ENCODE measurements at regions not wholly inside any gene's neighbourhood (a gene's known extent, or its start where the extent isn't known, plus 50 kb on each side); places are given as distances from the start of the nearest gene placed in this dataset.

DNA sequence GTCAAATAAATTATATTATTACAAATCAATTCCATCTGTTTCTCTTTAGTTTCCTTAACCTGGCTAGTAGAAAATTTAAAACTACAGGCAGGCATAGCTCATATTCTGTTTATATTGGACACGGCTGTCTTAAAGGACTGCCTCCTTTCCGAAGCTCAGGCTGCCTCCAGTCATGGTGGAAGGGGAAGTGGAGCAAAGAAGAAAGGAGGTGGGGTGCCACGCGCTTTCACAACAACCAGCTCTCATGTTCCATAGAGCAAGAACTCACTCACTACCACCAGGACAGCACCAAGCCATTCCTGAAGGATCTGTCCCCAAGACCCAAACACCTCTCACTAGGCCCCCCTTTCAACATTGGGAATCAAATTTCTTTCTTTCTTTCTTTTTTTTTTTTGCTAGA lies 149.3 kb upstream of the KCNJ18 start:
- H3K36me3 Mint-ChIP-seq (ENCODE audit: insufficient read depth in 1 of 3, low read depth in 3 of 3), result peaks cover 13 to 24% (median 16%) of the 10 kb centered on the region in 3 experiments
- no CpG with 5 or more reads among the region's 4 CpGs for WGBS (ENCODE audit: extremely low coverage, insufficient read length, low lambda C conversion rate)
- Histone ChIP-seq H3K27me3 (ENCODE audit: insufficient read depth, low read length) (peaks cover 1% of the 10 kb centered on the region; the same call in 1 of the 2 replicates), H3K9me3 (ENCODE audit: control insufficient read depth, low read depth, low read length) (peaks cover 13% of the 10 kb centered on the region), H2BK120ac (ENCODE audit: low read depth, low read length, poor library complexity, severe bottlenecking) (no peak overlapping the region), H2BK20ac (ENCODE audit: low read depth, low read length, poor library complexity, severe bottlenecking) (no peak overlapping the region), H2BK5ac (ENCODE audit: insufficient read length, low read length) (no peak overlapping the region), H3K23me2 (ENCODE audit: insufficient read length, low read depth, low read length, poor library complexity, severe bottlenecking) (no peaks in the 10 kb centered on the region), H3K4me2 (ENCODE audit: insufficient read depth, insufficient read length, low read length) (no peak overlapping the region), H3K56ac (ENCODE audit: insufficient read length, low read depth, low read length) (no peak overlapping the region), H3K4me1 (ENCODE audit: insufficient read depth, low read length) (no peaks in the 10 kb centered on the region), H2AK5ac (ENCODE audit: insufficient read length, low read length) (no peak overlapping the region), H3K79me2 (ENCODE audit: insufficient read depth, low read length) (no peaks in the 10 kb centered on the region), H4K20me1 (ENCODE audit: control insufficient read depth, insufficient read depth, insufficient read length) (no peaks in the 10 kb centered on the region), H4K5ac (ENCODE audit: insufficient read length, low read depth, low read length) (no peak overlapping the region), H3K9ac (ENCODE audit: extremely low read depth, insufficient read length, low read length) (no peak overlapping the region), H4K91ac (ENCODE audit: insufficient read length, low read depth, low read length) (no peak overlapping the region), H2AFZ (ENCODE audit: low read length) (no peak overlapping the region), H3K4ac (ENCODE audit: low read depth, low read length) (no peak overlapping the region), H3K79me1 (ENCODE audit: insufficient read depth, low read depth, low read length, poor library complexity, severe bottlenecking) (no peaks in the 10 kb centered on the region), H3K27ac (ENCODE audit: insufficient read length, low read depth, low read length) (no peak overlapping the region), H2BK12ac (ENCODE audit: insufficient read length, low read depth, low read length) (no peak overlapping the region), H3K18ac (ENCODE audit: insufficient read length, low read depth, low read length) (no peak overlapping the region), H3K14ac (ENCODE audit: insufficient read depth, low read length) (no peak overlapping the region), H4K8ac (replicated peaks; ENCODE audit: insufficient read length, low read depth, low read length) (no peak overlapping the region), H3K23ac (ENCODE audit: insufficient read length, low read depth, low read length) (no peak overlapping the region), H2BK15ac (ENCODE audit: low read depth, low read length) (no peak overlapping the region), H3T11ph (ENCODE audit: low read length) (no peak overlapping the region)
- H3K4me3 Mint-ChIP-seq, result no peak overlapping the region
- no peaks in the 10 kb centered on the region; a peak in 1 of 4 replicates for H3K4me1 Mint-ChIP-seq
- no peak overlapping the region for H3K27ac Mint-ChIP-seq
- DNase-seq, result no peak
- H3K9me3 Mint-ChIP-seq, result peaks cover 22 to 48% of the 10 kb centered on the region in 2 experiments; a peak in 4 of 5 replicates
- no peaks in the 10 kb centered on the region for H3K27me3 Mint-ChIP-seq (ENCODE audit: low read depth)
- TF ChIP-seq, protein P1, sequence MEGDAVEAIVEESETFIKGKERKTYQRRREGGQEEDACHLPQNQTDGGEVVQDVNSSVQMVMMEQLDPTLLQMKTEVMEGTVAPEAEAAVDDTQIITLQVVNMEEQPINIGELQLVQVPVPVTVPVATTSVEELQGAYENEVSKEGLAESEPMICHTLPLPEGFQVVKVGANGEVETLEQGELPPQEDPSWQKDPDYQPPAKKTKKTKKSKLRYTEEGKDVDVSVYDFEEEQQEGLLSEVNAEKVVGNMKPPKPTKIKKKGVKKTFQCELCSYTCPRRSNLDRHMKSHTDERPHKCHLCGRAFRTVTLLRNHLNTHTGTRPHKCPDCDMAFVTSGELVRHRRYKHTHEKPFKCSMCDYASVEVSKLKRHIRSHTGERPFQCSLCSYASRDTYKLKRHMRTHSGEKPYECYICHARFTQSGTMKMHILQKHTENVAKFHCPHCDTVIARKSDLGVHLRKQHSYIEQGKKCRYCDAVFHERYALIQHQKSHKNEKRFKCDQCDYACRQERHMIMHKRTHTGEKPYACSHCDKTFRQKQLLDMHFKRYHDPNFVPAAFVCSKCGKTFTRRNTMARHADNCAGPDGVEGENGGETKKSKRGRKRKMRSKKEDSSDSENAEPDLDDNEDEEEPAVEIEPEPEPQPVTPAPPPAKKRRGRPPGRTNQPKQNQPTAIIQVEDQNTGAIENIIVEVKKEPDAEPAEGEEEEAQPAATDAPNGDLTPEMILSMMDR (conservative IDR thresholded peaks at IDR 0.05), result no peak

Measured in H9 (cell line).